Stimulated activated naive CD8-positive, alpha-beta T cell treated with anti-CD3 and anti-CD28 coated beads, Interleukin-15, amount 100 ng/mL, for 72 hours (primary cell): ENCODE measurements at regions not wholly inside any gene's neighbourhood (a gene's known extent, or its start where the extent isn't known, plus 50 kb on each side); places are given as distances from the start of the nearest gene placed in this dataset.
"Not testable (repeated sequence)": the region's sequence is repeated elsewhere in the genome, so short reads cannot be mapped to it uniquely, and the experiment has no call there.

Source experiments
- ATAC-seq: fragments of 150-1000 bp; cut with Tn5 transposase; 2 replicates; pipeline ENCODE4 v1.10.0; 2021; ENCODE audit warnings: mild to moderate bottlenecking, moderate library complexity
- DNase-seq, 2 donors: peaks; one replicate each; pipeline ENCODE4 v3.0.0; 2021 to 2022
- H3K27ac Mint-ChIP-seq, 2 donors: one replicate each; pipeline ENCODE4 v1.8.0; 2022; ENCODE audit warnings: mild to moderate bottlenecking in 2 of 2, mixed read lengths in 2 of 2, moderate library complexity in 2 of 2
- H3K27me3 Mint-ChIP-seq: one replicate; pipeline ENCODE4 v1.8.0; 2022; ENCODE audit warnings: mixed read lengths
- H3K4me1 Mint-ChIP-seq: one replicate; pipeline ENCODE4 v1.8.0; 2022; ENCODE audit warnings: mild to moderate bottlenecking, mixed read lengths
- H3K4me3 Mint-ChIP-seq, 2 donors: one replicate each; pipeline ENCODE4 v1.8.0; 2022; ENCODE audit warnings: mild to moderate bottlenecking in 2 of 2, mixed read lengths in 2 of 2, moderate library complexity in 1 of 2
- H3K9me3 Mint-ChIP-seq, 2 donors: one replicate each; pipeline ENCODE4 v1.8.0; 2022; ENCODE audit warnings: mixed read lengths in 2 of 2

DNA sequence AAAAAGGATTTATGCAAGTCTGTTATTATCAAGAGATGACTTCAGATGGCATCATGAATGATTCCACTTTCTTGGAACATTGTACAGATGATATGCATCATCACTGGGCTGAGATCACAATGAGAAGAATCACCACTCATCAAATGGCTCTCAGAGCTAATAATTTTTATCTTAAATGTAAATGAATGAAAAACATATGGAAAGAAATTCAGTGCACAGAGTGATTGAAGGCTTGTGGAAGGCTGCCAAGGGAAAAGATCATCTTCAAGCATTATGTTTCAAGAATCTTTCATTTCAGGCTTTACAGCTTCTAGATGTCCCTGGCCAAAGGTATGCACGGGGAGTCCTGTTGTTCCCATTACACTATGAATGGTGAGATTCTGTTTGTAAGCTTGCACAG lies 955.7 kb downstream of the TTLL7 start:
- DNase-seq (no peak), ATAC-seq (no peak)
- Mint-ChIP-seq H3K27ac (no peak overlapping the region), H3K4me1 (no peaks in the 10 kb centered on the region), H3K27me3 (no peaks in the 10 kb centered on the region), H3K9me3 (peaks cover 9 to 14% of the 10 kb centered on the region in 2 donors), H3K4me3 (no peak overlapping the region)

GRCh38 chr1:83039091-83039490 lies 959.8 kb downstream of the TTLL7 start:
- not testable (repeated sequence) for H3K4me1 Mint-ChIP-seq, DNase-seq, H3K27ac Mint-ChIP-seq, H3K27me3 Mint-ChIP-seq, ATAC-seq, H3K4me3 Mint-ChIP-seq
- peaks cover 0 to 10% of the 10 kb centered on the region in 2 donors for H3K9me3 Mint-ChIP-seq

GRCh38 chr1:83034851-83035250 lies 964.1 kb downstream of the TTLL7 start:
- H3K4me1 Mint-ChIP-seq: no peaks in the 10 kb centered on the region
- no peaks in the 10 kb centered on the region for H3K27me3 Mint-ChIP-seq
- DNase-seq (no peak), ATAC-seq (no peak)
- no peak overlapping the region for H3K4me3 Mint-ChIP-seq
- H3K9me3 Mint-ChIP-seq: peaks cover 0 to 32% of the 10 kb centered on the region in 2 donors
- no peak overlapping the region for H3K27ac Mint-ChIP-seq

- H3K27ac Mint-ChIP-seq: no peak overlapping the region
- no peak for ATAC-seq
- no peaks in the 10 kb centered on the region for H3K27me3 Mint-ChIP-seq
- no peak overlapping the region for H3K4me3 Mint-ChIP-seq
- peaks cover 0 to 32% of the 10 kb centered on the region in 2 donors for H3K9me3 Mint-ChIP-seq
- no peaks in the 10 kb centered on the region for H3K4me1 Mint-ChIP-seq
- no peak for DNase-seq
Observed at GRCh38 chr1:83033682-83034081, 965.2 kb downstream of the TTLL7 start.

GRCh38 chr1:83029916-83030315 lies 969.0 kb downstream of the TTLL7 start:
- Mint-ChIP-seq H3K27ac (no peak overlapping the region), H3K27me3 (no peaks in the 10 kb centered on the region), H3K4me1 (no peaks in the 10 kb centered on the region), H3K9me3 (peaks cover 0 to 22% of the 10 kb centered on the region in 2 donors), H3K4me3 (no peak overlapping the region)
- DNase-seq (no peak), ATAC-seq (no peak)

DNA sequence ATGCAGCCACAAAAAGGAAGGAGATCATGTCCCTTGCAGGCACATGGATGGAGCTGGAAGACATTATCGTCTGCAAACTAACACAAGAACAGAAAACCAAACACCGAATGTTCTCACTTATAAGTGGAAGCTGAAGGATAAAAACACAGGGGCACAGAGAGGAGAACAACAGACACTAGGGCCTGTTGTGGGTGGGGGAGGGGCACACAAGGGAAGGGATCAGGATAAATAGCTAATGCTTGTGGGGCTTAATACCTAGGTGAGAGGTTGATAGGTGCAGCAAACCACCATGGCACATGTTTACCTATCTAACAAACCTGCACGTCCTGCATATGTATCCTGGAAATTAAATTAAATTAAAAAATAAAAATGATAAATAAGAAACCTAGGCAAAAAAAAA lies 969.9 kb downstream of the TTLL7 start:
- DNase-seq (no peak), ATAC-seq (no peak)
- Mint-ChIP-seq H3K4me3 (no peak overlapping the region), H3K9me3 (peaks cover 0 to 22% of the 10 kb centered on the region in 2 donors), H3K4me1 (no peaks in the 10 kb centered on the region), H3K27me3 (no peaks in the 10 kb centered on the region), H3K27ac (no peak overlapping the region)

DNA sequence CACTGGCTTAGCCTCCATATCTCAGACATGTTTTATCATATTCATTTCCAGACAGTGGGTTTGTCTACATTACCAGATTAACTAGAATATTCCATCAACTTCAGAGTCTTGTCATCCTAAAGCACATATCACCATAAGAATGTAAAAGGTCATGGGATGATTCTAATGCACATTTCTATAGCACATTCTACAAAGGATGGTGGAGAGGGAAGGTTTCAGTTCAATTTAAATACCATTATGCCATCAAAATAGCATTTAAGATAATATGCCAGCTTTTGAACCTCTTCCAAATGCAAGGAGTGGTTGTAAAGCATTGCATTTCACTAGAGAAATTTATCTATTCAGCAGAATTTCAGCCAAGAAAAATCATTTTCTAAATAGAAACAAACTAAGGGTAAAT lies 970.5 kb downstream of the TTLL7 start:
- no peaks in the 10 kb centered on the region for H3K27me3 Mint-ChIP-seq
- H3K9me3 Mint-ChIP-seq: peaks cover 0 to 22% of the 10 kb centered on the region in 2 donors
- no peaks in the 10 kb centered on the region for H3K4me1 Mint-ChIP-seq
- no peak for ATAC-seq
- H3K4me3 Mint-ChIP-seq: no peak overlapping the region
- H3K27ac Mint-ChIP-seq: no peak overlapping the region
- DNase-seq: no peak

DNA sequence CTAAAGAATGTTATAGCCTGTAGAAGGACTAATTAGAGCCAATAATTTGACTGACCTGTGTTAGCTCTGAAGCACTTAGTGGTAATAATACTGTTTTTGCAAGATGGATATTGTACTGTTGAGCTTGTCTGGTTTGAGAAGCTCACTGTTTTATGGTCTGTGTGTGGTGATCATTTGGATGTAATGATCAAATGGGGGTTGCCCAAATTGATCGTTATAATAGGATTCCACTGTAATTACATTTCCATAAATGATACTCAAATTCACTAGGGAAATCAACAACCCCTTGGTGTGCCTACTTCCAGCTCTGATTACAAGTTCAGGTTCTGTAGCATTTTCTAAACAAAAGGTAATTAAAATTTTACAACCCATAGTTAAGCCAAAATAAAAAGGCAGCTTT lies 971.4 kb downstream of the TTLL7 start:
- Mint-ChIP-seq H3K9me3 (peaks cover 0 to 13% of the 10 kb centered on the region in 2 donors), H3K4me1 (no peaks in the 10 kb centered on the region), H3K27ac (no peak overlapping the region), H3K4me3 (no peak overlapping the region), H3K27me3 (no peaks in the 10 kb centered on the region)
- ATAC-seq (no peak), DNase-seq (no peak)

DNA sequence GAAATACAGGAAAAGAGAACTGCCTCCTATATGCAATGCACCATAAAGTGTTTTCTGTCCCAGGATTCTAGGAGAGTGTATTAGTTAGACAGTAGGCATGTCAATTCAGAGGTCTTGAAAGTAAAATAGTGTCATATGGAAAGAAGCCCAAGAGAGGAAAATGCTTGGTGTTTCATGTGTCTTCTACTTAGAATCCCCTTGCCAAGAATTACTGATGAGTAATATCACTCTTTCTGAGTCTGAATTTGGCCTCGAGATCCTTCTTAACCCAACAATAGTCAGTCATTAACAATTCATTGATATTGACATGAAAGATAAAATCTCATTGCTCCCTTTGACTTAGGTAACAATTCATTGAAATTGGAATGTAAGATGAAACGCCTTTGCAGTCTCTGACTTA lies 972.2 kb downstream of the TTLL7 start:
- H3K27me3 Mint-ChIP-seq: no peaks in the 10 kb centered on the region
- no peak overlapping the region for H3K27ac Mint-ChIP-seq
- H3K4me1 Mint-ChIP-seq: no peaks in the 10 kb centered on the region
- ATAC-seq (no peak), DNase-seq (no peak)
- H3K9me3 Mint-ChIP-seq: peaks cover 0 to 10% of the 10 kb centered on the region in 2 donors
- no peak overlapping the region for H3K4me3 Mint-ChIP-seq

- no peak for ATAC-seq
- H3K27me3 Mint-ChIP-seq: no peaks in the 10 kb centered on the region
- peaks cover 5 to 15% of the 10 kb centered on the region in 2 donors for H3K9me3 Mint-ChIP-seq
- H3K4me1 Mint-ChIP-seq: no peaks in the 10 kb centered on the region
- DNase-seq: no peak
- no peak overlapping the region for H3K4me3 Mint-ChIP-seq
- H3K27ac Mint-ChIP-seq: no peak overlapping the region
Observed at GRCh38 chr1:83024251-83024767, 974.6 kb downstream of the TTLL7 start.

- Mint-ChIP-seq H3K27ac (no peak overlapping the region), H3K4me1 (no peaks in the 10 kb centered on the region), H3K4me3 (no peak overlapping the region), H3K27me3 (no peaks in the 10 kb centered on the region), H3K9me3 (peaks cover 5 to 15% of the 10 kb centered on the region in 2 donors)
- no peak for DNase-seq
- ATAC-seq: no peak
Observed at GRCh38 chr1:83023212-83023611, 975.7 kb downstream of the TTLL7 start.

GRCh38 chr1:83022206-83022605 lies 976.7 kb downstream of the TTLL7 start:
- H3K27me3 Mint-ChIP-seq: no peaks in the 10 kb centered on the region
- H3K9me3 Mint-ChIP-seq: peaks cover 5 to 15% of the 10 kb centered on the region in 2 donors

DNA sequence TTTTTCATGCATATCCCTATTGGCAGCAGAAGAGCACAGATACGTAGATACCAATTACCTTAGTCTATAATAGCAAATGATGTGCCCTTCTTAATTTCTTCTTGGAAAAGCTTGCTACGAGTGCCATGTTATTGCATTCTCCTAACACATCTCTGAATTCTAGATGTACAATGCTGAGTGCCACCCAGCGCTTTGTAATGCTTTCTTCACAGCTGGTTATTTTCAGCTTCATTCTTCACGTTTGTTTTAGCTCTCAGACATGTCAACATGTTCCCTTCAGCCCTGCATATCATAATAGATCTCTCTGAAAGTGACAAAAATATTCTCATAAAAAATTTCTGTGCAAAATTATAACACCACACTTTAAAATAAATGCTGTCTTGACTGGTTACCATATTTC lies 981.2 kb downstream of the TTLL7 start:
- Mint-ChIP-seq H3K4me3 (no peak overlapping the region), H3K9me3 (peaks cover 5 to 15% of the 10 kb centered on the region in 2 donors), H3K27me3 (no peaks in the 10 kb centered on the region), H3K27ac (no peak overlapping the region), H3K4me1 (no peaks in the 10 kb centered on the region)
- ATAC-seq (no peak), DNase-seq (no peak)

More at GRCh38 chr1:83022206-83022605, 976.7 kb downstream of the TTLL7 start:
- Mint-ChIP-seq H3K4me1 (no peaks in the 10 kb centered on the region), H3K27ac (no peak overlapping the region), H3K4me3 (no peak overlapping the region)
- no peak for DNase-seq
- no peak for ATAC-seq

DNA sequence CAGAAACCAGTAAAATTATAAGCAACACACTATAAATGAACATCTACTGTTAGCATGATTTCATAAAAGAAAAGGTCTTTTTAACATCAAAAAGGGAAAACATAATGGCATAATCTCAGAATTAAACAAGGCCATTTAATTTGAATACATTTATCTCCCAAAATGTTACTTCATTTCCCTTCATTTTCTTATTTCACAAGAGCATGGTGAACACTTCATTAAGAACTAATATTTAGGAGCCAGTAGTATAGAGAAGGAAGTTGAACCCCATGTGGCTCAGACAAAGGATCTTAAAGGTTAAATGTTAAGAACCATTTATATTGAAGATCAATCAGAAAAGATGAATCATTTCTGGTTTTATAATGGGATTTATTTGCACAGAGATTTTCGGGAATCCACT lies 981.7 kb downstream of the TTLL7 start:
- no peak overlapping the region for H3K4me3 Mint-ChIP-seq
- peaks cover 5 to 15% of the 10 kb centered on the region in 2 donors for H3K9me3 Mint-ChIP-seq
- no peak for DNase-seq
- no peak for ATAC-seq
- H3K27me3 Mint-ChIP-seq: no peaks in the 10 kb centered on the region
- H3K27ac Mint-ChIP-seq: no peak overlapping the region
- no peaks in the 10 kb centered on the region for H3K4me1 Mint-ChIP-seq

DNA sequence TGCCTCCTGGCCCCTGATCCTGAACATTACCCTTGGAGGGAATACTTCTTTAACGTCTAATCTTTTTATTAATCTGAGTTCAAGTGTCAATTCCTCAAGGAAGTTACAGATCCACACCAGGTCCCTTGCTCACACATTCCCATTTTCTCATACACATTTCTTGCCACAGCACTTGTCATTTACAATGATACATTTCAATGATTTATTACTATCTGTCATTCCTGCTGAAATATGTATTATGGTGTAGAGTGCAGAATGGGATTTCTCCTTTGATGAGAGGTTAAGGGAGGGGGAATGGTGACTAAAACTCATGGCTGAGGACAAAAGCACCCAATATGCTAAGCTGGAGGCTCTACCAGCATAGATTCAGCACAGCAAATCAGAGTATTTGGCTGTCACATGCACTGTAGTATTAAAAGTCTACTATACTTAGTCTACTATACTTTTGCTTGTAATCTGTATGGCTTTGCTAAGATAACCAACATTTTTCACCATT lies 982.5 kb downstream of the TTLL7 start:
- no peak for ATAC-seq
- H3K4me3 Mint-ChIP-seq: no peak overlapping the region

DNA sequence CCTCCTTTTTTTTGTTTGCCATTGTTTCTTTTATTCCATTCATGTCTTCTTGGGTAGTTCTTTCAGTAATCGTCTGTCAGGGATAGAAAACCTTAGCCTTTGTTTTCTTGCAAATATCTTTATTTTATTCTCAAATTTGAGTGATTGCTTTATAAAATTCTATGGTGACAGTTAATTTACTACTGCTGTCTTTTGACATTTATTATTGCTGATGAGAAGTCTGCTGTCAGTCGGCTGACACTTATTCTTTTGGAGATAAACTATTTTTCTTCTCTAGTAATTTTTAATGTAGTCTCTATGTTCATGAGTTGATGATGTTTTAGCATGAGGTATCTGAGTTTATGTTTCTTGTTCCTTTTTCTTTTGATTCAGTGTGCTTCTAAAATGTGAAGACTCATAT lies 983.8 kb downstream of the TTLL7 start:
- Mint-ChIP-seq H3K4me1 (no peaks in the 10 kb centered on the region), H3K27me3 (no peaks in the 10 kb centered on the region), H3K4me3 (no peak overlapping the region), H3K9me3 (peaks cover 3 to 5% of the 10 kb centered on the region in 2 donors), H3K27ac (no peak overlapping the region)
- no peak for ATAC-seq
- no peak for DNase-seq

More for the DNA sequence above, 982.5 kb downstream of the TTLL7 start:
- Mint-ChIP-seq H3K27me3 (no peaks in the 10 kb centered on the region), H3K9me3 (peaks cover 5 to 14% of the 10 kb centered on the region in 2 donors), H3K4me1 (no peaks in the 10 kb centered on the region), H3K27ac (no peak overlapping the region)
- no peak for DNase-seq

GRCh38 chr1:83012950-83013349 lies 986.0 kb downstream of the TTLL7 start:
- no peak overlapping the region for H3K4me3 Mint-ChIP-seq
- H3K4me1 Mint-ChIP-seq: no peaks in the 10 kb centered on the region
- no peak for ATAC-seq
- no peak overlapping the region for H3K27ac Mint-ChIP-seq
- no peak for DNase-seq
- H3K9me3 Mint-ChIP-seq: no peaks in the 10 kb centered on the region
- H3K27me3 Mint-ChIP-seq: no peaks in the 10 kb centered on the region
